Breast epithelium (tissue), 4 donors: ENCODE measurements at regions not wholly inside any gene's neighbourhood (a gene's known extent, or its start where the extent isn't known, plus 50 kb on each side); places are given as distances from the start of the nearest gene placed in this dataset.

ENCODE experiments used
- DNase-seq, 2 donors: peaks; one replicate each; pipeline ENCODE4 v3.0.0-alpha.2; 2019; ENCODE audit warnings: low spot score in 2 of 2
- H3K27ac ChIP-seq, 2 donors: fragments of 200-600 bp; sonication (generic) in 1 of 2; one replicate each; pipeline ENCODE4 v1.5.1; 2016 to 2019; ENCODE audit warnings: mild to moderate bottlenecking in 1 of 2
- H3K27me3 ChIP-seq, 2 donors: fragments of 200-600 bp; sonication (generic) in 1 of 2; one replicate each; pipeline versions ENCODE4 v1.5.1 to v1.6.0; 2017 to 2019; ENCODE audit warnings: control low read depth in 1 of 2, mild to moderate bottlenecking in 1 of 2
- H3K36me3 ChIP-seq: fragments of 200-600 bp; one replicate; pipeline ENCODE4 v1.5.1; 2019
- H3K4me1 ChIP-seq, 2 donors: fragments of 200-600 bp; sonication (generic); one replicate each; pipeline ENCODE4 v1.5.1; 2016 to 2019; ENCODE audit warnings: control low read depth in 1 of 2
- H3K4me3 ChIP-seq, 3 donors: fragments of 200-600 bp; sonication (generic); 1 replicate in 2 of 3; 2 replicates in 1 of 3; pipeline ENCODE4 v1.5.1; 2016 to 2019; ENCODE audit warnings: mild to moderate bottlenecking in 3 of 3, moderate library complexity in 2 of 3
- H3K9me3 ChIP-seq, 2 donors: fragments of 200-600 bp; sonication (generic) in 1 of 2; one replicate each; pipeline ENCODE4 v1.5.1; 2016 to 2019; ENCODE audit warnings: control low read depth in 1 of 2
- POLR2A ChIP-seq: fragments of 450-650 bp; IDR thresholded peaks from one replicate; pipeline ENCODE4 v1.6.1; 2016; ENCODE audit warnings: antibody characterized with exemption, mild to moderate bottlenecking, moderate library complexity
- POLR2AphosphoS5 ChIP-seq, 3 donors: sonication (generic); formaldehyde crosslinking; IDR thresholded peaks; one replicate each; pipeline ENCODE4 v1.6.1; 2017; ENCODE audit warnings: antibody characterized with exemption in 3 of 3
- intact Hi-C: fragments of 100-400 bp; cut with DNase I; formaldehyde crosslinking; loops from one replicate; pipeline ENCODE4 v1.15.1; 2023; ENCODE audit warnings: low total_unique reads
- TF ChIP-seq, protein P1 (sequence below), 3 donors: fragments of 450-650 bp; IDR thresholded peaks; one replicate each; pipeline ENCODE4 v1.5.1; 2016 to 2017; ENCODE audit warnings: antibody characterized with exemption in 3 of 3, mild to moderate bottlenecking in 3 of 3, moderate library complexity in 3 of 3

DNA sequence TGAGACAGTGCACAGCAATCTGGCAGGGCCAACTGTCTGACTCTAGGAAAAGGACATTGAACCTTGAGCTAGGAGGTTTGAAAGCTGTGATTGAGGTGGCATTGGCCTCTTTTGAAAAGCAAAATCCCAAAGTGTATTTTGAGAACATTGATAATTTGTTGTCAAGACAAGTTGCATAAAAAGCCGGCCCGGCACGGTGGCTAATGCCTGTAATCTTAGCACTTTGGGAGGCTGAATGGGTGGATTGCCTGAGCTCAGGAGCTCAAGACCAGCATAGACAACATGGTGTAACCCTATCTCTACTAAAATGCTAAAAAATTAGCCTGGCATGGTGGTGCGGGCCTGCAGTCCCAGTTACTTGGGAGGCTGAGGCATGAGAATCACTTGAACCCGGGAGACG lies 331.6 kb downstream of the DUSP6 start:
- intact Hi-C loops: loop anchor here (10.0 kb wide), 1 partner anchor 866 kb away; no protein-coding TSS in a partner anchor
- no peaks in the 10 kb centered on the region for H3K27me3 ChIP-seq
- TF ChIP-seq, protein P1, sequence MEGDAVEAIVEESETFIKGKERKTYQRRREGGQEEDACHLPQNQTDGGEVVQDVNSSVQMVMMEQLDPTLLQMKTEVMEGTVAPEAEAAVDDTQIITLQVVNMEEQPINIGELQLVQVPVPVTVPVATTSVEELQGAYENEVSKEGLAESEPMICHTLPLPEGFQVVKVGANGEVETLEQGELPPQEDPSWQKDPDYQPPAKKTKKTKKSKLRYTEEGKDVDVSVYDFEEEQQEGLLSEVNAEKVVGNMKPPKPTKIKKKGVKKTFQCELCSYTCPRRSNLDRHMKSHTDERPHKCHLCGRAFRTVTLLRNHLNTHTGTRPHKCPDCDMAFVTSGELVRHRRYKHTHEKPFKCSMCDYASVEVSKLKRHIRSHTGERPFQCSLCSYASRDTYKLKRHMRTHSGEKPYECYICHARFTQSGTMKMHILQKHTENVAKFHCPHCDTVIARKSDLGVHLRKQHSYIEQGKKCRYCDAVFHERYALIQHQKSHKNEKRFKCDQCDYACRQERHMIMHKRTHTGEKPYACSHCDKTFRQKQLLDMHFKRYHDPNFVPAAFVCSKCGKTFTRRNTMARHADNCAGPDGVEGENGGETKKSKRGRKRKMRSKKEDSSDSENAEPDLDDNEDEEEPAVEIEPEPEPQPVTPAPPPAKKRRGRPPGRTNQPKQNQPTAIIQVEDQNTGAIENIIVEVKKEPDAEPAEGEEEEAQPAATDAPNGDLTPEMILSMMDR (IDR thresholded peaks at IDR 0.05): no peak
- TF ChIP-seq POLR2A: no peak
- no peak for TF ChIP-seq POLR2AphosphoS5 (IDR thresholded peaks at IDR 0.05)
- H3K9me3 ChIP-seq: no peaks in the 10 kb centered on the region
- no peak overlapping the region for H3K4me3 ChIP-seq
- H3K36me3 ChIP-seq: no peaks in the 10 kb centered on the region
- H3K4me1 ChIP-seq: no peaks in the 10 kb centered on the region
- H3K27ac ChIP-seq: no peak overlapping the region
- no peak for DNase-seq

DNA sequence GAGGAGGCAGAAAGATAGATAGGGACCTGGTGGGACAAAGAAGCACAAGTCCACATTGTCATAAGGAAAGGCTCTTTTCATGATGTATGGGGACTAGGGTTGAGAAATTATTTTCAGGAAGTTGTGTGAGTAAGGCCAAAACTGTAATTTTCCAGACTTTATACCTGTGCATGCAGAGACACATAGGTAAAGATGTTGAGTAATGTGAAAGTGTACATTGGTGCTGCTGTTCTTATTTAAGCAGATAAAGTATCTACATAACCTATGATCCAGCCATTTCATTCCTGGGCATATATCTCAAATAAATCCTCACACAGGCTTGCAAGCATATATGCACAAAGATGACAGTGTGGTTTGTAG lies 332.2 kb downstream of the DUSP6 start:
- H3K36me3 ChIP-seq: no peaks in the 10 kb centered on the region
- H3K4me1 ChIP-seq: no peaks in the 10 kb centered on the region
- H3K27me3 ChIP-seq: no peaks in the 10 kb centered on the region
- H3K4me3 ChIP-seq: no peak overlapping the region
- no peak overlapping the region for H3K27ac ChIP-seq
- H3K9me3 ChIP-seq: no peaks in the 10 kb centered on the region
- intact Hi-C loops: loop anchor here (10.0 kb wide), 1 partner anchor 865 kb away; no protein-coding TSS in a partner anchor
- TF ChIP-seq POLR2AphosphoS5 (IDR thresholded peaks at IDR 0.05) (no peak), POLR2A (no peak)
- DNase-seq: no peak

DNA sequence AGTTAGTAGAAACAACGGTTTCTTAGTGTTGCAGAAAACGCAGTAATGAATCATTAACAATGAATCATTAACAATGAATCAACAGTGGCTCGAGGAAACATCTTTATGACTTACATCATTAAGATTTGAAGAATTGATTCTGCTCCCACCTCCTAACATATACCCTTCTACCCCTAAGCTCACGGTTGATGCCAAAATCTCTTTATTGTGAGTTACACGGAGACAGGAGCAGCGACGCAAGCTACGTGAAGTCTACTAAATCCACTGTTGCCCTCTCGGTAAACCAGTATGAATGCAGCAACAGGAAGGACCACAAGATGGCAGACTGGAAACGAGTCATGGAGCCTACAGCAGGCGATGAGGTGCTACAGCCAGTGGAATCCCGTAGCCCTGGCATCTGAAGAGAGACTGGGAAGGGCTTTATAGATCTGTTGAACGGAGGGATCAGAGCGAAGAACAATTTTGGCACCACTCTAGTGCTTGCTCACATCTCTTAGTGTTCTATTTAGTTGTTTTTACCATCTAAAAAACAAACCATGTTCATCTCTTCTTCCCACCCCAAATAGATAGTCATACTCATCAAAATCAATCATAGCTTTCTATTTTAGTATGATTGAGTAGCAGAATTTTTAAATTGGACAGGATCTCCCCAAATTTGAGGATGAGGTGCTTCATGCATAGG lies 332.7 kb downstream of the DUSP6 start:
- Histone ChIP-seq H3K4me1 (no peaks in the 10 kb centered on the region), H3K9me3 (no peaks in the 10 kb centered on the region), H3K36me3 (no peaks in the 10 kb centered on the region), H3K4me3 (peak overlapping the region in 2 of 3 donors; percentile 36 to 54), H3K27me3 (no peaks in the 10 kb centered on the region), H3K27ac (no peak overlapping the region)
- intact Hi-C loops: loop anchor here (5.0 to 10.0 kb wide), 2 partner anchors 508 to 865 kb away; partner anchors contain the start of gene POC1B
- TF ChIP-seq POLR2AphosphoS5 (IDR thresholded peaks at IDR 0.05) (peak in 1 of 3 donors; percentile 31), POLR2A (no peak)
- TF ChIP-seq, protein P1 (IDR thresholded peaks at IDR 0.05): peak; percentile 65 to 84 (median 81)
- peak; percentile 58 to 74 for DNase-seq

DNA sequence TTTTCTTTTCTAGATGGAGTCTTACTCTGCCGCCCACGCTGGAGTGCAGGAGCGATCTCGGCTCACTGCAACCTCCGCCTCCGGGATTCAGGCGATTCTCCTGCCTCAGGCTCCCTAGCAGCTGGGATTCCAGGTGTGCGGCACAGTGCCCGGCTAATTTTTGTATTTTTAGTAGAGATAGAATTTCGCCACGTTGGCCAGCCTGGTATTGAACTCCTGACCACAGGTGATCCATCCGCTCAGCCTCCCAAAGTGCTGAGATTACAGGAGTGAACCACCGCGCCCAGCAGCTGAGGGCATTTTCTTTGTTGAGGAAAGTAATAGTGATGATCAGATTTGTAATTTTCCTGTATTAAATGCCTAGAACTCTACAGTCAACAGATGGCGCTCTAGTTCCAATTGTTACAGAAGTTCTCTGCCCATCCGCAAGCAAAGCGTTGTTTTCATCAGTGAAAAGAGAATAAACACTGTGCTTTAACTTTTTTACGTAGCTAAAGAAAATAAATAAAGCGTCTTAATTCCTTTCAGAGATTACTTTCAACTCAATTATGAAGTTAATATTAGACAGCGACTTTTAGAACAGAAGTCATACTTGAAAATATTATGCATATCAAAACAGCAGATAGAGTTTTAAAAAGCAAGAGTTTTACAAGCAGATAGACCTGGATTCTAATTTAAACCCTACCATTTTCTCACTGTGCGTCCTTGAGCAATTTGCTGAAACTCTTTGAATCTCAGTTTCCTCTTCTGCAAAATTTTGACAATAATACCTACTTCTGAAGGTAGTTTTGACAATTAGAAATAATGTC lies 335.1 kb downstream of the DUSP6 start:
- DNase-seq: no peak
- Histone ChIP-seq H3K27ac (no peak overlapping the region), H3K9me3 (no peaks in the 10 kb centered on the region), H3K4me1 (no peaks in the 10 kb centered on the region), H3K36me3 (no peaks in the 10 kb centered on the region), H3K4me3 (peak overlapping the region in 2 of 3 donors; percentile 20 to 35), H3K27me3 (no peaks in the 10 kb centered on the region)
- intact Hi-C loops: loop anchor here (5.0 kb wide), 1 partner anchor 510 kb away; the partner anchor contains the start of gene POC1B
- no peak for TF ChIP-seq POLR2AphosphoS5 (IDR thresholded peaks at IDR 0.05)
- TF ChIP-seq, protein P1 (IDR thresholded peaks at IDR 0.05): peak; percentile 35 to 52 (median 49)

DNA sequence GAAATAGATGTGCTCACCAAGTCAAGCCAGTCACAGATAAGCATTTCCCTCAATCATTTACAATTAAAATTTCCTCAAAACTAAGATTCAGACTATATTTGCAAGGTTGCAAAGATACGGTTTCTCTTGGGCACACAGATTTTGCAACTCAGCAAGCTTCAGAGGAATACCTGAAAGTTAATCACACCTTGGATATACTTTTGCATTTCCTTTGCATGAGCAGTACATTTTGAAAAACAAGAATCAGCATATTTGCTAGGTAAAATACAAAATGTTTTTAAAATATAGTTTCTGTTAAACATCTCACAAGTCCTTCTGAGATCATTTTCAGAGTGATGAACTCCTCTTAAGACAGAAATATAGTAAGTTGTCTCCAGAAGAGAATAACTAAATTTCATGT lies 336.9 kb downstream of the DUSP6 start:
- TF ChIP-seq POLR2AphosphoS5 (IDR thresholded peaks at IDR 0.05) (no peak), POLR2A (no peak)
- Histone ChIP-seq H3K4me3 (no peak overlapping the region), H3K9me3 (no peaks in the 10 kb centered on the region), H3K27ac (no peak overlapping the region), H3K36me3 (no peaks in the 10 kb centered on the region), H3K27me3 (no peaks in the 10 kb centered on the region), H3K4me1 (no peaks in the 10 kb centered on the region)
- intact Hi-C loops: loop anchor here (5.0 kb wide), 1 partner anchor 512 kb away; the partner anchor contains the start of gene POC1B
- DNase-seq: no peak

DNA sequence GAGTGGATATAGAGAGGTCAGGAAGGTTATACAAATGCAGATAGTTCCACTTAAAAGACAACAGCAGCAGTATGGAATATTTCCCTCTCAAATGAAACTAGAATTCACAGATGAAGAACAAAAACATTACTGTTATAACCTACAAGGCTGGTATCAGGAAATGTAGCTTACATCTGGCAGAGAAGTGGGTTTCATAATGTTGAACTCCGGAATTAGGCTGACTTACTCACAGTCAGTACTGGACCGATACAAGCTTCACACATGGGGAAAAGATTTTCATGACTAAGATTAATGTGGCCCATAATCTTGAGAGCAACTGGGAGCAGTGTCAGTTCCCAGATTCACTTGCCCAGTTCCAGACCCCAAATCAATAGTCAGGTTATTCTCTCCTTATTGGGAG lies 353.9 kb downstream of the DUSP6 start:
- Histone ChIP-seq H3K9me3 (no peaks in the 10 kb centered on the region), H3K4me1 (no peaks in the 10 kb centered on the region), H3K4me3 (no peak overlapping the region), H3K27ac (no peak overlapping the region), H3K36me3 (no peaks in the 10 kb centered on the region), H3K27me3 (no peaks in the 10 kb centered on the region)
- TF ChIP-seq POLR2AphosphoS5 (IDR thresholded peaks at IDR 0.05) (no peak), POLR2A (no peak)
- TF ChIP-seq, protein P1 (IDR thresholded peaks at IDR 0.05): no peak
- intact Hi-C loops: no loop called here
- DNase-seq: no peak
